GM12864 (cell line): ENCODE measurements at regions not wholly inside any gene's neighbourhood (a gene's known extent, or its start where the extent isn't known, plus 50 kb on each side); places are given as distances from the start of the nearest gene placed in this dataset.

Experiments used
- DNase-seq: peaks from one replicate; pipeline ENCODE4 v3.0.0-alpha.2; 2011; ENCODE audit warnings: low read depth
- H3K4me3 ChIP-seq: 2 replicates; pipeline ENCODE4 v1.5.1; 2011; ENCODE audit warnings: mild to moderate bottlenecking, low read depth, low read length, control low read depth
- TF ChIP-seq, protein P1 (sequence below): IDR thresholded peaks from 2 replicates; pipeline ENCODE4 v1.5.1; 2011; ENCODE audit warnings: low read depth, mild to moderate bottlenecking, moderate library complexity, low read length, control low read depth, inconsistent platforms; ENCODE audit errors: missing control alignments

DNA sequence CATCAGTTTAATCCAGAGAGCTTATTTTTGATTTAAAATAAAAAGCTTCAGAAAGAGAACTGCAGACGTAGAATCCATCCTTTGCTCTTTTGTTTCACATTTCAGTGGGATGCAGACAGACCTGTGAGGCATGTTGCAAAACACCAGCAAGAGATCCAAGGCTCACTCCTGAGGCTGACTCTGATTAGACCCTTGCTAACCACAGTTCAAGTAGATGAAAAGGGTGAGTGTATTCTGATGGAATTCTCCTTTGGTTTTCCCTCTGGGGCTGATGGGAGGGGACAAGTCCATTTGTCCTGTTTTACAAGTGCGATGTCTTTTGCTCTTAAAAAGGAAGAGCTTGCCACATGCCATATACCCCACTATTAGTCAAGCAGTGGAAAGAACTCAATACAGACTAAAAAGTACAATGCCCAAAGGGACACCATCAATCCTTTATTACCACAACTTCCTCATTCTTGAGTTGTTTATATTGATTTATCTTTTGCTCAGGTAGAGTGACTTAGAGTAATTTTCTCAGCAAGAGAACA is 772.7 kb downstream of the MAFB start:
- TF ChIP-seq, protein P1, sequence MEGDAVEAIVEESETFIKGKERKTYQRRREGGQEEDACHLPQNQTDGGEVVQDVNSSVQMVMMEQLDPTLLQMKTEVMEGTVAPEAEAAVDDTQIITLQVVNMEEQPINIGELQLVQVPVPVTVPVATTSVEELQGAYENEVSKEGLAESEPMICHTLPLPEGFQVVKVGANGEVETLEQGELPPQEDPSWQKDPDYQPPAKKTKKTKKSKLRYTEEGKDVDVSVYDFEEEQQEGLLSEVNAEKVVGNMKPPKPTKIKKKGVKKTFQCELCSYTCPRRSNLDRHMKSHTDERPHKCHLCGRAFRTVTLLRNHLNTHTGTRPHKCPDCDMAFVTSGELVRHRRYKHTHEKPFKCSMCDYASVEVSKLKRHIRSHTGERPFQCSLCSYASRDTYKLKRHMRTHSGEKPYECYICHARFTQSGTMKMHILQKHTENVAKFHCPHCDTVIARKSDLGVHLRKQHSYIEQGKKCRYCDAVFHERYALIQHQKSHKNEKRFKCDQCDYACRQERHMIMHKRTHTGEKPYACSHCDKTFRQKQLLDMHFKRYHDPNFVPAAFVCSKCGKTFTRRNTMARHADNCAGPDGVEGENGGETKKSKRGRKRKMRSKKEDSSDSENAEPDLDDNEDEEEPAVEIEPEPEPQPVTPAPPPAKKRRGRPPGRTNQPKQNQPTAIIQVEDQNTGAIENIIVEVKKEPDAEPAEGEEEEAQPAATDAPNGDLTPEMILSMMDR: no peak

DNA sequence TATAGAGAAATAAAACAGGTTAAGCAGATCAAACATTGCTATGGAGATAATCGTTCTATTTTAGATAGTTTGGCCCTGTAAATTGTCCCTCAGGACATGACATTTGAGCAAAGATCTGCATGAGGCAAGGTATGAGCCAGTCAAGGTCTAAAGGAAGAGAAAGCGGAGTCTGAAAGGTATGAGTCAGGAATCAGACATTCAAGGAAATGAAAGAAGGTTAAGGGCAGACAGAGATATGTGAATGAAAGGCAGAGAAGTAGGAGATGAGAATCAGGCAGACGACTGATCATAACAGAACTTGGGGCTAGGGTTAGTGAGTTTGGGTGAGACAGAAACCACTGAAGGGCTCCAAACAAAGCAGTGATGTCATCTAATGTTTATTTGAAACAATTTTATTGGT is 775.8 kb downstream of the MAFB start:
- no peak overlapping the region for H3K4me3 ChIP-seq
- TF ChIP-seq, protein P1: no peak
- no peak for DNase-seq

More for the DNA sequence above, 772.7 kb downstream of the MAFB start:
- no peak for DNase-seq
- no peak overlapping the region for H3K4me3 ChIP-seq

DNA sequence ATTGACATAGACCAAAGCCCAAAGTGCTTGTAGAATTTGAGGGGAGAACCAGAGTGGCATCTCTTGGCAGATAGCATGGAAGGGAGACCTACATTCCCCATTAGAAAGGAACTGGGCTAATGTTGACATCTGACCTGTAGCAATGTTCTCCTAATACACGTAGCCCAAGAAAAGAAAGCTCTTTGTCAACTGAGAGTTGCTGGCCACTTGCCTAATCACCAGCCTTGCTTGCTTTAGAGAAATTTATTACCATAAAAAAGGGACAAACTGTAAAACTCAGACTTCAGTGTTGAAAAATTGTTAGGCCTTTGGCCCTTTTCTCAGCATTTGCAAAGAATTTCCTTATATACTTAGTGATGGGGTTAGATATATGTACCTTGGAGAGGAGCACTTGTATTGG is 777.5 kb downstream of the MAFB start:
- TF ChIP-seq, protein P1: no peak
- no peak overlapping the region for H3K4me3 ChIP-seq
- no peak for DNase-seq

DNA sequence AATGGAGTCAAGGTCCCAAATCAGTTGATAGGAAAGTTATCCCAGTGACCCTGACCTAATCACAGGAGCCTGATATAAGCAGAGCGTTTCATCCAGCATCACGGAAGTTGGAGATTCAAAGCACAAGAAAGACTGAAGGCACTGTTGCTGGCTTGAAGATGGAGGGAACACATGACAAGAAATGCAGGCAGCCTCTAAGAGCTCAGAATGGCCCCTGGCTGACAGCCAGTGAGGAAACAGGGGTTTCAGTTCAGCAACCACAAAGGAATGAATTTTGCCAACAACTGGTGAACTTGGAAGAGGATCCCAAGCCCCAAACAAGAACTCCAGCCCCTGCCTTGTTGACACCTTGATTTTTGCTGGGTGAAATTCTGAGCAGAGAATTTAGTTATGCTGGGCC is 778.5 kb downstream of the MAFB start:
- DNase-seq: no peak
- TF ChIP-seq, protein P1: no peak
- H3K4me3 ChIP-seq: no peak overlapping the region

DNA sequence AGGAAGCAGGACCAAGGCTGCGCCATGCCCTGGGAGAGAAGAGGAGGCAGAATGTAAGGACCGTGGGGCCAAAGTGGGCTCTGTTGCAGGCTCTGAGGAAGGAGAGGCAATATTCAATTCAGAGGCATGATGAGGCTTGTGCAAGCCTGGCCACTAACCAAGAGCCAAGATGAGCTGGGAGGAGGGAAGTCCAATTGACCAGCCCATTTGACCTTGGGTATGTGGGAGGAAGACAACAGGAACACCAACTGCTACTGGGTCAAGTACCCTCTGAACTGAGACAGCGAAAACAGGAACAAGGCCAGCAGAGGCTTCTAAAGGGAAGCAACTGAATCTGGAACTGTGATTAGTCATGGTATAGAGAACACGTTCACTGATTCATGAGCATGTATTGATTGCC is 779.6 kb downstream of the MAFB start:
- TF ChIP-seq, protein P1: no peak
- no peak overlapping the region for H3K4me3 ChIP-seq
- DNase-seq: no peak

- TF ChIP-seq, protein P1: no peak
- DNase-seq: no peak
- H3K4me3 ChIP-seq: no peak overlapping the region
These were observed 784.4 kb downstream of the MAFB start for GRCh38 chr20:39904476-39905112.

- TF ChIP-seq, protein P1: no peak
- DNase-seq: no peak
- no peak overlapping the region for H3K4me3 ChIP-seq
These were observed 785.1 kb downstream of the MAFB start for GRCh38 chr20:39903806-39904465.
